MM.1S (cell line): ENCODE measurements at regions not wholly inside any gene's neighbourhood (a gene's known extent, or its start where the extent isn't known, plus 50 kb on each side); places are given as distances from the start of the nearest gene placed in this dataset.

Experiments
- DNase-seq: peaks from one replicate; pipeline ENCODE4 v3.0.0-alpha.2; 2015
- H2AFZ ChIP-seq: fragments of 300-600 bp; sonication (generic); 2 replicates; pipeline ENCODE4 v1.6.0; 2016; ENCODE audit warnings: antibody characterized with exemption, low read length
- H3F3A ChIP-seq: fragments of 300-600 bp; sonication (generic); 2 replicates; pipeline ENCODE4 v1.6.1; 2016; ENCODE audit warnings: mild to moderate bottlenecking, antibody characterized with exemption, low read length, moderate library complexity, mixed read lengths; ENCODE audit not compliant: insufficient read depth
- H3K27ac ChIP-seq: fragments of 300-600 bp; sonication (generic); 2 replicates; pipeline ENCODE4 v1.5.1; 2016; ENCODE audit warnings: mild to moderate bottlenecking, low read length
- H3K27me3 ChIP-seq: fragments of 300-600 bp; sonication (generic); replicated peaks from 2 replicates; pipeline ENCODE4 v1.6.0; 2016; ENCODE audit warnings: low read length; ENCODE audit not compliant: insufficient read depth
- H3K36me3 ChIP-seq: fragments of 300-600 bp; sonication (generic); replicated peaks from 2 replicates; pipeline ENCODE4 v1.6.1; 2016; ENCODE audit warnings: mild to moderate bottlenecking, low read length, mixed read lengths; ENCODE audit not compliant: insufficient read depth
- H3K4me1 ChIP-seq: fragments of 300-600 bp; sonication (generic); 2 replicates; pipeline ENCODE4 v1.6.1; 2016; ENCODE audit warnings: low read length, mixed read lengths
- H3K4me2 ChIP-seq: fragments of 300-600 bp; sonication (generic); 2 replicates; pipeline ENCODE4 v1.6.0; 2016; ENCODE audit warnings: low read depth, low read length
- H3K4me3 ChIP-seq: fragments of 300-600 bp; sonication (generic); 2 replicates; pipeline ENCODE4 v1.5.1; 2016; ENCODE audit warnings: low read length, mixed read lengths
- H3K79me2 ChIP-seq: fragments of 300-600 bp; sonication (generic); 2 replicates; pipeline ENCODE4 v1.6.1; 2016; ENCODE audit warnings: mixed run types, low read length, mixed read lengths
- H3K9ac ChIP-seq: fragments of 300-600 bp; sonication (generic); 2 replicates; pipeline ENCODE4 v1.6.1; 2016; ENCODE audit warnings: low read length, mixed read lengths
- H3K9me2 ChIP-seq: fragments of 300-600 bp; sonication (generic); replicated peaks from 2 replicates; pipeline ENCODE4 v1.6.1; 2016; ENCODE audit warnings: mild to moderate bottlenecking, low read length, mixed read lengths; ENCODE audit not compliant: insufficient read depth
- H3K9me3 ChIP-seq: fragments of 300-600 bp; sonication (generic); replicated peaks from 2 replicates; pipeline ENCODE4 v1.6.1; 2016; ENCODE audit warnings: mild to moderate bottlenecking, low read length, mixed read lengths; ENCODE audit not compliant: insufficient read depth
- H4K20me1 ChIP-seq: fragments of 300-600 bp; sonication (generic); 2 replicates; pipeline ENCODE4 v1.6.1; 2016; ENCODE audit warnings: mild to moderate bottlenecking, low read length, moderate library complexity, mixed read lengths; ENCODE audit not compliant: insufficient read depth
- EZH2 ChIP-seq: fragments of 300-600 bp; sonication (generic); optimal IDR thresholded peaks from 2 replicates; pipeline ENCODE3; 2017; ENCODE audit warnings: low read depth, mild to moderate bottlenecking, antibody characterized with exemption, low read length, mixed read lengths
- EZH2phosphoT487 ChIP-seq: fragments of 300-600 bp; sonication (generic); IDR thresholded peaks from 2 replicates; pipeline ENCODE4 v1.6.1; 2018; ENCODE audit warnings: antibody characterized with exemption, low read length
- TF ChIP-seq, protein P1 (sequence below): fragments of 300-600 bp; sonication (generic); IDR thresholded peaks from 2 replicates; pipeline ENCODE4 v1.5.1; 2016; ENCODE audit warnings: antibody characterized with exemption, low read length, mixed read lengths

DNA sequence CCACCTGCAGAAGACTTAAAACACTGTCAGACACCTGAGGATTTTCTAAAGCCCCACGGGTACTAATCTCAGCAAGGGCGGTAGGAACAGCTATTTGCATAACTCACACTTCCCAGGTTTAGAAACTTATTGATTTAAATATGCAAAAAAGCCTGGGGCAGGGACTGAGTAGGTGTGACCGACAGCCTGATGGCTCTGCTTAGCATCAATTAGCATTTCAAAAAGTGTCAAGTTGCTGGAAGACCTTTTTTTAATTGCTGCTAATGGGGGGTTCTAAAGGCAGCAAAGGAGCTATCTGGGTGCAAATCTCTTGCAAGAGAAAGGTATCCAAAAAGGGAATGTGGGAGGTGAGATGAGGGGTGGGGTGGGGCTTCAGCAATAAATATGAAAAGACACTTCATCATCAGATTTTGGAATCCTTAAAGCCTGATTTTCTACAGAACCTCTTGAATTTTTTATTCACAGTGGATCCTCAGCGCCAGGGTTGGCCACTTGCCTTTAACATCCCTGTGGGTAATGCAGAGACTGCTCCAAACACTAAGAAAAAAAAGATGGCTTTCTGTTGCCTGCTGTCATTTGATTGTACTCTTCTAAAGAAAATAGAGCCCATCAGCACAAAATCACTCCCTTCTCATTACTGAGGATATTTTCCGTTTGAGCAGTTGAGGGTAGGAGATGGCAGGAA is 121.1 kb upstream of the RMP24 start:
- DNase-seq: no peak
- Histone ChIP-seq H3K27me3 (no peaks in the 10 kb centered on the region), H3K79me2 (no peaks in the 10 kb centered on the region), H3K36me3 (no peaks in the 10 kb centered on the region), H3K9me3 (no peaks in the 10 kb centered on the region), H3K4me1 (no peaks in the 10 kb centered on the region), H3K9ac (no peak overlapping the region), H3K27ac (no peak overlapping the region), H3K9me2 (no peaks in the 10 kb centered on the region), H3F3A (no peaks in the 10 kb centered on the region), H2AFZ (no peak overlapping the region), H3K4me2 (no peak overlapping the region), H4K20me1 (no peaks in the 10 kb centered on the region), H3K4me3 (no peak overlapping the region)
- TF ChIP-seq EZH2 (no peak), EZH2phosphoT487 (no peak)
- TF ChIP-seq, protein P1, sequence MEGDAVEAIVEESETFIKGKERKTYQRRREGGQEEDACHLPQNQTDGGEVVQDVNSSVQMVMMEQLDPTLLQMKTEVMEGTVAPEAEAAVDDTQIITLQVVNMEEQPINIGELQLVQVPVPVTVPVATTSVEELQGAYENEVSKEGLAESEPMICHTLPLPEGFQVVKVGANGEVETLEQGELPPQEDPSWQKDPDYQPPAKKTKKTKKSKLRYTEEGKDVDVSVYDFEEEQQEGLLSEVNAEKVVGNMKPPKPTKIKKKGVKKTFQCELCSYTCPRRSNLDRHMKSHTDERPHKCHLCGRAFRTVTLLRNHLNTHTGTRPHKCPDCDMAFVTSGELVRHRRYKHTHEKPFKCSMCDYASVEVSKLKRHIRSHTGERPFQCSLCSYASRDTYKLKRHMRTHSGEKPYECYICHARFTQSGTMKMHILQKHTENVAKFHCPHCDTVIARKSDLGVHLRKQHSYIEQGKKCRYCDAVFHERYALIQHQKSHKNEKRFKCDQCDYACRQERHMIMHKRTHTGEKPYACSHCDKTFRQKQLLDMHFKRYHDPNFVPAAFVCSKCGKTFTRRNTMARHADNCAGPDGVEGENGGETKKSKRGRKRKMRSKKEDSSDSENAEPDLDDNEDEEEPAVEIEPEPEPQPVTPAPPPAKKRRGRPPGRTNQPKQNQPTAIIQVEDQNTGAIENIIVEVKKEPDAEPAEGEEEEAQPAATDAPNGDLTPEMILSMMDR: no peak

DNA sequence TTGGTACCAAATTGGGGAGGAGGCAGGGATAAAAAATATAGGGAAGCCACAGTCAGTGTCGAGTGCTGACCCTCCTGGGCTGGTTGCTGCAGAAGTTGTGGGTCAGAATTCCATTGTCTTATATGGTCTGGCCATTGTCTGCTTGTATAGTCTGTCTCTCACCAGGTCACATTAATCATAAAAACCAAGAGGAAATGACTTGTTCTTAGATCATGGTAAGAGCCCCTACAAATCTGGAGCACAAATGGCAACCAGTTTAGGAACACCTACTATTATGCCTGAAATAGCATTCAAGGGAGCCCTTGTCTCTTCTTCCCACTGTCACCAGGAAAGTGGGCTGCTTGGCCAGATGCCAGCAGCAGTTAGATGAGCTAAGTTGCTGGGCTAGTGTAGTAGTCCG is 119.7 kb upstream of the RMP24 start:
- Histone ChIP-seq H3K27ac (no peak overlapping the region), H3K9ac (no peak overlapping the region), H3K4me2 (no peak overlapping the region), H3K4me1 (no peaks in the 10 kb centered on the region), H3F3A (no peaks in the 10 kb centered on the region), H3K27me3 (no peaks in the 10 kb centered on the region), H3K79me2 (no peaks in the 10 kb centered on the region), H3K36me3 (no peaks in the 10 kb centered on the region), H2AFZ (no peak overlapping the region), H3K9me3 (no peaks in the 10 kb centered on the region), H3K9me2 (no peaks in the 10 kb centered on the region), H3K4me3 (no peak overlapping the region), H4K20me1 (no peaks in the 10 kb centered on the region)
- no peak for DNase-seq
- TF ChIP-seq, protein P1: no peak
- no peak for TF ChIP-seq EZH2phosphoT487
- no peak for TF ChIP-seq EZH2

DNA sequence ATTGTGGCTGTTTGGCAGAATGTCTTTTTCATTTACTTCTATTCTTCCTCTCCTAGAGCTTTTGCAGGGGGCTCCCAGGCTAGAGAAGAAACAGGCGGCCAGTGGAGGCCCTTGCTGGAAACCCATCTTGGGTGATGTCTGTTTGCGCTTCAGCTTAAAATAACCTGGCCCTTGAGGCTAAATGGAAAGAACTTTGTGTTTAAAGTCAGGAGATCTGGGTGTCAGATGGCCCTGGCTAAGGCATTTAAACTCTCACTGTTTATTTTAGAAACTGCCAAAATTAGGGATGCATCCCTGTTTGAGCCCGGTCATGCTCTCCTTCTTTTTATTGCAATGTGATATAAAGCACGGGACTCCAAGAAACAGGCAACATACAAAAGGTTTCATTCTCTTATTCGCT is 118.4 kb upstream of the RMP24 start:
- H3F3A ChIP-seq: no peaks in the 10 kb centered on the region
- no peak for DNase-seq
- H3K4me2 ChIP-seq: no peak overlapping the region
- no peak overlapping the region for H3K4me3 ChIP-seq
- H3K4me1 ChIP-seq: no peaks in the 10 kb centered on the region
- H3K9ac ChIP-seq: no peak overlapping the region
- H3K27ac ChIP-seq: no peak overlapping the region
- H3K36me3 ChIP-seq: no peaks in the 10 kb centered on the region
- no peaks in the 10 kb centered on the region for H3K27me3 ChIP-seq
- no peak overlapping the region for H2AFZ ChIP-seq
- H3K79me2 ChIP-seq: no peaks in the 10 kb centered on the region
- H4K20me1 ChIP-seq: no peaks in the 10 kb centered on the region
- TF ChIP-seq EZH2phosphoT487 (no peak), EZH2 (no peak)
- TF ChIP-seq, protein P1: no peak
- no peaks in the 10 kb centered on the region for H3K9me3 ChIP-seq
- no peaks in the 10 kb centered on the region for H3K9me2 ChIP-seq
